Left lung (tissue), 4 donors: ENCODE measurements at regions not wholly inside any gene's neighbourhood (a gene's known extent, or its start where the extent isn't known, plus 50 kb on each side); places are given as distances from the start of the nearest gene placed in this dataset.

Experiments used
- ATAC-seq: fragments of 200-7000 bp; cut with Tn5 transposase; one replicate; pipeline ENCODE4 v1.9.1; 2020; ENCODE audit warnings: moderate library complexity
- DNase-seq, 4 donors: peaks; one replicate each; pipeline ENCODE4 v3.0.0-alpha.2; 2013 to 2020
- H3K27ac ChIP-seq, 2 donors: fragments of 200-600 bp; sonication (generic) in 1 of 2; one replicate each; pipeline versions ENCODE4 v1.5.0 to v1.8.0; 2020 to 2021
- H3K27me3 ChIP-seq, 2 donors: fragments of 200-600 bp; sonication (generic) in 1 of 2; one replicate each; pipeline versions ENCODE4 v1.5.0 to v1.8.0; 2020 to 2021
- H3K36me3 ChIP-seq, 2 donors: fragments of 200-600 bp; sonication (generic) in 1 of 2; one replicate each; pipeline versions ENCODE4 v1.5.0 to v1.8.0; 2020 to 2021
- H3K4me1 ChIP-seq, 2 donors: fragments of 200-600 bp; one replicate each; pipeline ENCODE4 v1.8.0; 2021
- H3K4me3 ChIP-seq, 2 donors: fragments of 200-600 bp; sonication (generic) in 1 of 2; one replicate each; pipeline versions ENCODE4 v1.5.0 to v1.8.0; 2020 to 2021; ENCODE audit warnings: mild to moderate bottlenecking in 1 of 2
- H3K9me3 ChIP-seq, 2 donors: fragments of 200-600 bp; sonication (generic) in 1 of 2; one replicate each; pipeline versions ENCODE4 v1.5.0 to v1.8.0; 2020 to 2021
- intact Hi-C, 2 donors: fragments of 100-400 bp; cut with DNase I; formaldehyde crosslinking; loops; one replicate each; pipeline versions ENCODE4 v1.11.2 to v1.14.2; 2022
- TF ChIP-seq, protein P1 (sequence below), 2 donors: fragments of 200-600 bp; sonication (generic) in 1 of 2; IDR thresholded peaks; one replicate each; pipeline versions ENCODE4 v1.5.0 to v1.8.0; 2021; ENCODE audit warnings: antibody characterized with exemption in 2 of 2
- donor health status: DM: no; HTN: yes; CAD: no.
- donor health status: DM: no; HTN: no; CAD: no.

GRCh38 chr5:43917925-43918324 lies 314.9 kb downstream of the NNT start:
- H3K4me1 ChIP-seq, result no peaks in the 10 kb centered on the region
- H3K4me3 ChIP-seq, result no peak overlapping the region
- peaks cover 0 to 17% of the 10 kb centered on the region in 2 donors for H3K9me3 ChIP-seq
- no peaks in the 10 kb centered on the region for H3K36me3 ChIP-seq
- ATAC-seq, result no peak
- DNase-seq, result no peak
- no peaks in the 10 kb centered on the region for H3K27me3 ChIP-seq
- intact Hi-C loops, result no loop called here
- H3K27ac ChIP-seq, result no peak overlapping the region
- TF ChIP-seq, protein P1, sequence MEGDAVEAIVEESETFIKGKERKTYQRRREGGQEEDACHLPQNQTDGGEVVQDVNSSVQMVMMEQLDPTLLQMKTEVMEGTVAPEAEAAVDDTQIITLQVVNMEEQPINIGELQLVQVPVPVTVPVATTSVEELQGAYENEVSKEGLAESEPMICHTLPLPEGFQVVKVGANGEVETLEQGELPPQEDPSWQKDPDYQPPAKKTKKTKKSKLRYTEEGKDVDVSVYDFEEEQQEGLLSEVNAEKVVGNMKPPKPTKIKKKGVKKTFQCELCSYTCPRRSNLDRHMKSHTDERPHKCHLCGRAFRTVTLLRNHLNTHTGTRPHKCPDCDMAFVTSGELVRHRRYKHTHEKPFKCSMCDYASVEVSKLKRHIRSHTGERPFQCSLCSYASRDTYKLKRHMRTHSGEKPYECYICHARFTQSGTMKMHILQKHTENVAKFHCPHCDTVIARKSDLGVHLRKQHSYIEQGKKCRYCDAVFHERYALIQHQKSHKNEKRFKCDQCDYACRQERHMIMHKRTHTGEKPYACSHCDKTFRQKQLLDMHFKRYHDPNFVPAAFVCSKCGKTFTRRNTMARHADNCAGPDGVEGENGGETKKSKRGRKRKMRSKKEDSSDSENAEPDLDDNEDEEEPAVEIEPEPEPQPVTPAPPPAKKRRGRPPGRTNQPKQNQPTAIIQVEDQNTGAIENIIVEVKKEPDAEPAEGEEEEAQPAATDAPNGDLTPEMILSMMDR (IDR thresholded peaks at IDR 0.05), result no peak

DNA sequence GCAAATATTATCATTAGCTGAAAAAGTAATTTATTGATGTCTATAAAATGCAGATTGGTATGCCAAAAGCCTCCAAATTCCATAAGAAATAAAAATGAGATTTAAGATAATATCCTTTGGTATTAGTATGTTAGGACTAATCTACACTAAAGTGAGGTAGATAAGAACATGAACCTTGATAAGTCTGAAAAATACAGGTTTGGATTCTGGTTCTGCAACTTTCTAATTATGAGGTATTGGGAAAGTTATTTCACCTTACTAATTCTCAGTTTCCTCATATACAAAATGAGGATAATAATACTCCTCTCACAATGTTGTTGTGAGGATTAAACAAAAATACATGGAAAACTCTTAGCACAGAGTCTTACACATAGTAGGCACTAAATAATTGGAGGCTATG lies 300.1 kb downstream of the NNT start:
- intact Hi-C loops, result no loop called here
- H3K27ac ChIP-seq, result no peak overlapping the region
- no peaks in the 10 kb centered on the region for H3K4me1 ChIP-seq
- no peaks in the 10 kb centered on the region for H3K9me3 ChIP-seq
- H3K27me3 ChIP-seq, result no peaks in the 10 kb centered on the region
- H3K36me3 ChIP-seq, result no peaks in the 10 kb centered on the region
- TF ChIP-seq, protein P1 (IDR thresholded peaks at IDR 0.05), result no peak
- no peak overlapping the region for H3K4me3 ChIP-seq
- ATAC-seq (no peak), DNase-seq (no peak)

GRCh38 chr5:43900974-43901373 lies 298.0 kb downstream of the NNT start:
- no peaks in the 10 kb centered on the region for H3K36me3 ChIP-seq
- intact Hi-C loops, result no loop called here
- ATAC-seq (no peak), DNase-seq (no peak)
- no peak overlapping the region for H3K4me3 ChIP-seq
- H3K9me3 ChIP-seq, result no peaks in the 10 kb centered on the region
- H3K27me3 ChIP-seq, result no peaks in the 10 kb centered on the region
- no peaks in the 10 kb centered on the region for H3K4me1 ChIP-seq
- TF ChIP-seq, protein P1 (IDR thresholded peaks at IDR 0.05), result no peak
- H3K27ac ChIP-seq, result no peak overlapping the region

GRCh38 chr5:43895876-43896275 lies 292.9 kb downstream of the NNT start:
- intact Hi-C loops, result no loop called here
- no peaks in the 10 kb centered on the region for H3K36me3 ChIP-seq
- no peaks in the 10 kb centered on the region for H3K9me3 ChIP-seq
- no peak for ATAC-seq
- no peaks in the 10 kb centered on the region for H3K27me3 ChIP-seq
- H3K27ac ChIP-seq, result no peak overlapping the region
- no peak overlapping the region for H3K4me3 ChIP-seq
- TF ChIP-seq, protein P1 (IDR thresholded peaks at IDR 0.05), result no peak
- no peak for DNase-seq
- H3K4me1 ChIP-seq, result no peaks in the 10 kb centered on the region

DNA sequence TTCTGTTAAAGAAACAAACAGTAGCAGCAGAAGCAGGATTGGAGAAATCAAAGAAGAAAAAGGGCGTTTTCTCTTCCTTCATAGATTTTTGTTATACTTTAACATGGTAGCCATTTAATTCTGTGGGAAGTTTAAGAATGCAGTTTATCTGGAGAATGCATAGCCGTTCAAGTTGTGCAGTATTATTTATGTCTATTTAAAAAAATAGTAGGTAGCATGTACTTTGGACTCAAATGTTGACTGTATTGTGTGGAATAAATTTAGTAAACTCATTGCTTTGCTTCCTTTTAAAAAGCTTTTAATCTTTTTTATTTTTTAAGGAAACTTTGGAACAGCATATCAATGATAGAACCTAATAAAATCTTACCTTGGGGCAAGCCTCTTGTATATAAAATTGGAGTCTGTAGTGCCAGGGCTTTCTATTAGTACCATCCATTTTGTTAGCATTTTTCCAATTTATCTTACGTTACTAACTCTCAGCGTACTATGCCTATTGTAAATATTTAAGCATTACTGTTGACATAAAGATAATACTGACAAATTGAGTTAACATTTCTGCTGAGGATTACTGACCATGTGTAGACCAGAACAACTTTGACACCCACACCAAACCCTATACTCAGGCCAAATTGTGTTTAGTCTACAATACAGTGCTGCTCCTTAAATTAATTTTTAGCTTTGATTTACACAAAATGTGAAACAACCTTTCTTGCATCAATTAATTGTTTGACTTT lies 291.1 kb downstream of the NNT start:
- intact Hi-C loops, result no loop called here

More for the DNA sequence above, 291.1 kb downstream of the NNT start:
- no peaks in the 10 kb centered on the region for H3K27me3 ChIP-seq
- no peaks in the 10 kb centered on the region for H3K36me3 ChIP-seq
- no peak overlapping the region for H3K4me3 ChIP-seq
- no peaks in the 10 kb centered on the region for H3K4me1 ChIP-seq
- ATAC-seq (no peak), DNase-seq (no peak)
- TF ChIP-seq, protein P1 (IDR thresholded peaks at IDR 0.05), result no peak
- H3K27ac ChIP-seq, result no peak overlapping the region
- H3K9me3 ChIP-seq, result no peaks in the 10 kb centered on the region
